Posterior cingulate gyrus (tissue), 11 donors: ENCODE measurements at regions not wholly inside any gene's neighbourhood (a gene's known extent, or its start where the extent isn't known, plus 50 kb on each side); places are given as distances from the start of the nearest gene placed in this dataset.

Experiments
- DNase-seq, 10 donors: peaks; one replicate each; pipeline versions ENCODE4 v3.0.0 to v3.0.0-alpha.2; 2020 to 2021; ENCODE audit warnings: mixed read lengths in 3 of 10
- intact Hi-C: fragments of 100-400 bp; cut with DNase I; formaldehyde crosslinking; loops from one replicate; pipeline ENCODE4 v1.15.1; 2023

DNA sequence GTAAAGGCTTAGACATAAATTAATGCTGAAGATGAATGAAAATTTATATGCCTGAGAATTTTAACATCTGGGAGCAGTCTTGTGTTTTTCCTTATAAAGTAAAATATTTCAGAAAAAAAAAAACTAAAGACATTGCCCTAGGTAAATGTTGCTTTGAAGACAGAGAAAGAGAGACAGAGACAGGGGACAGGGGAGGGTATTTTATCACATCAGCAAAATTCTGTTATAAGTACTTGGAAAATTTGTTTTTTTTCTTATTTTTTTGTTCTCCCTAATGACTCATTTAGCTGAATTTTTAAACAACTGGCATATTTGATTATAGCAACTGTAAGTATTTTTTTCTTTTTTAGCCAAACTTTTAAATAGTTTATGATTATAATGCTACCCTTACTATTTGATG is 1540.6 kb upstream of the GBE1 start:
- intact Hi-C loops: no loop called here
- DNase-seq: no peak

DNA sequence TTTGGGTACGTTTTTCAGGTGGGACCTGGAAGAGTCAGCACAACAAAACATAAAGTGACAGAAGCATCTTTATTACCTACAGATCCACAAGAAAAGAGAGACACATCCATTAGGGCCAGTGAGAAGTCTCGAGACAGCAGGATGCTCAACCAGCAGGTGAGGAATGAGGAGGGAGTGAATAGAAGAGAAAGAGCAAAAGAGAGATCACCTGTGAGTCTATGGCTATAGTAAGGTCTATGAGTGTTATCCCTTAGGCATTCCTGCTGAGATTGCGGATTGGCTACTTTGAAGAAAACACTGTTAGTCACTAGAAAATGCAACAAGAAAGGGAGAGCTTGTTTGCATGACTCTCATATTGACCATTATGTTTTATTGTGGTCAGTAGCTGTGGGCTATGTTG is 1556.2 kb upstream of the GBE1 start:
- intact Hi-C loops: no loop called here

DNA sequence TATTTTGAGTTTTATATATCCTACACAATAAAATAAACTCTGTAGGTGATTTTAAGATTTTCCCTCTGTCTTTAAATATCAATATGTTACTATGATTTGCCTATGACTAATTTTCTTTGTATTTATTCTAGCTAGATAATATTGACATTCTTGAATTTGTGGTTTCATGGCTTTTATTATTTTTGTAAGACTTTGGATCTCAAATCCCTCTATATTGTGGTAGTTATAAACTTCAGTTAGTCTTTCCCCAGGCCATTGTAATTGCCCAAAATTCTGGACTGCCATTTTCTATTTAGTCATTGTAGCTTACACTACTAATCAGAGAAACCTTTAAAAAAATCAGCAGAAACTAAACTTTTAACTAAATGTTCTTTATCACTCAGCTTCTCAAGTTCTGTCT is 1559.3 kb upstream of the GBE1 start:
- no peak for DNase-seq
- intact Hi-C loops: no loop called here

More for the DNA sequence above, 1556.2 kb upstream of the GBE1 start:
- DNase-seq: no peak

DNA sequence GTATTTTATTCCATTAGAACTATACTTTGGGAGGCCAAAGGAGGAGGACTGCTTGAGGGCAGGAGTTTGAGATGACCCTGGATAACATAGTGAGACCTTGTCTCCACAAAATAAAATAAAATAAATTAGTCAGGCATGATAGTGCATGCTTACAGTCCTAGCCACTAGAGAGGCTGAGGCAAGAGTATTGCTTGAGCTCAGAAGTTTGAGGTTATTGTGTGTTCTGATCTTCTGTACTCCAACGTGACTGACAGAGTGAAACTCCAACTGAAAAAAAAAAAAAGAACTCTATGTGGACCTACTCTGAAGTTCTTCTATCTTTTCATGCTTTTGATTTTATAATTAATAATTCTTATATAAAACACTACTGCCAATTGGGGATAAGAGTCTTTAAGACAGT is 1560.0 kb upstream of the GBE1 start:
- intact Hi-C loops: no loop called here
- no peak for DNase-seq

DNA sequence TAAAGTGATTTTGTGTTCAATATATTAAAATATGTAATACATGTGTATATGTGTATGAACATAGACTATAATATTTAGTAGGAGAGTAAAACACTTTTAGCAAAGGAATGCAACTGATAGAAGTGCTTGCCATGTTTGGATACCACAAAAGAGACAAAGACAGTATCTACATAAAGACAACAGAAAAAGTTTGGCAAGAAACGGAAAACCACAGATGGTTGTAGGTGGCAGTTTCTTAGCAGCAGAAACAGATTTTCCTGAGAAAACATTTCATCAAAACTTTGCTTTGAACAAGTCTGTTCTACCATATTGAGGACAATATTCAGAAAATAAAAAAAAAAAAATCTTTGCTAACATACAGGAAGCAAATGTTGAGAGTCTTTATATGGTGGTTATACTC is 1560.4 kb upstream of the GBE1 start:
- DNase-seq: no peak
- intact Hi-C loops: no loop called here

DNA sequence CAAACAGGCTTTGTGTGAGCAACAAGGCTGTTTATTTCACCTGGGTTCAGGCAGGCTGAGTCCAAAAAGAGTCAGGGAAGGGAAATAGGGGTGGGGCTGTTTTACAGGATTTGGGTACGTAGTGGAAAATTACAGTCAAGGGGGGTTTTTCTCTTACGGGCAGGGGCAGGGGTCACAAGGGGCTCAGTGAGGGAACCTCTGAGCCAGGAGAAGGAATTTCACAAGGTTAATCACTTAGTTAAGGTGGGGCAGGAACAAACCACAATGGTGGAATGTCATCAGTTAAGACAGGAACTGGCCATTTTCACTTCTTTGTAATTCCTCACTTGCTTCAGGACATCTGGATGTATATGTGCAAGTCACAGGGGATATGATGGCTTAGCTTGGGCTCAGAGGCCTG is 1592.8 kb upstream of the GBE1 start:
- DNase-seq: no peak
- intact Hi-C loops: no loop called here

DNA sequence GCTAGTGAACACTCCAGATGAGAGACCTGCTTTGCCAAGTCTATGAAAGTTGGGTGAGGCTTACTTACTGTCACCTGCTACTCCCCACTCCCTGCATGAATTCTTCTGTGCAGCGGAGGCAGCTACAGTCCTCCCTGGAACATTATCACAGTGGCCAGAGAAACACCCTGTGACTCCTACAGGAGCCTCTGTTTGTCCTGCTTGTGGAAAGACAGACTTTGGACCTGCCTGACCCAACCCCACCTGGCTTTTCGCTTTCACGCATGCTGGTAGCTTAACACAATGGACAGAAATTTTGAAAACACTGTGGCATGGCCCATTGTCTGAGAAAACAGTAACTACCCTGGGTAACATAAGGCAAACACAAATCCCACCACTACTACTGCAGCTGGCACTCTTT is 1565.5 kb upstream of the CADM2 start:
- intact Hi-C loops: no loop called here
- DNase-seq: no peak

DNA sequence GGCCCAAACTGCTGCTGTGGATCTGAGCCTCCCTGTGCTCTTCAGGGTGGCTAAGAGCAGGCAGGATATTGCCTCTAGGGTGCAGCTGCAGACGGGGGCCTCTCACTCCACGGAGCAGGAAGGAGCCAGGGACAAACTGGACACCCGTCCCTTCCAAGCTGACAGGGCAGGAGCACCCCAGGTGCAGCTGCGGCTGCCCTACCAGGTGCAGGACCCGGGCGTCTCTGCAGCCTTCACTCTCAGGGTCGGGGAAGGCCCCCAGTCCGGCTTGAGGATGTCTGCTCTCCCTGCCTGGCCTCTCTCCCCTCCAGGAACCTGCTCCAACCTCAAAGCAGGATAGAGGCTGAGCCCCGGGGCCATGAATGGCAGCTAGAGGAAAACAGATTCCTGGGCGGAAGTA is 1554.9 kb upstream of the CADM2 start:
- intact Hi-C loops: no loop called here
- peak in 1 of 10 donors; percentile 65 for DNase-seq

DNA sequence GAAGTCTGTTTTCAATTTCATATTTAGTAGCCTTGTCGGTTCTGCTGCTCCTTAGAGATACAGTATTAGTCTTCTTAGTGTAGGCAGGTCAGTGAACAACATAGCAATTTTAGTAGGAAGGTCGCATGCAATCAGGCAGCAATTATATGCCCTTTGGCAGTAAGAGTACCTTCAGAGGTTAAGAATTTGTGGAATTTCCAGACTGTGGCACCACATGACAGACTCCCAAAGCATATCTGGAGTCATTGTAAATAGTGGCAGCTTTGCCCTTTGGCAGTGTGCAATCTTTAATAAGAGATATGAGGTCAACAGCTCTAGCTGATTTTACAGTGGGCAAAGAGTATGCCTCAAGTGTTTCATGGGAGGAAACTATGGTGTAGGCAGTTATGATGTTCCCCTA is 1532.5 kb upstream of the CADM2 start:
- intact Hi-C loops: no loop called here
- no peak for DNase-seq

DNA sequence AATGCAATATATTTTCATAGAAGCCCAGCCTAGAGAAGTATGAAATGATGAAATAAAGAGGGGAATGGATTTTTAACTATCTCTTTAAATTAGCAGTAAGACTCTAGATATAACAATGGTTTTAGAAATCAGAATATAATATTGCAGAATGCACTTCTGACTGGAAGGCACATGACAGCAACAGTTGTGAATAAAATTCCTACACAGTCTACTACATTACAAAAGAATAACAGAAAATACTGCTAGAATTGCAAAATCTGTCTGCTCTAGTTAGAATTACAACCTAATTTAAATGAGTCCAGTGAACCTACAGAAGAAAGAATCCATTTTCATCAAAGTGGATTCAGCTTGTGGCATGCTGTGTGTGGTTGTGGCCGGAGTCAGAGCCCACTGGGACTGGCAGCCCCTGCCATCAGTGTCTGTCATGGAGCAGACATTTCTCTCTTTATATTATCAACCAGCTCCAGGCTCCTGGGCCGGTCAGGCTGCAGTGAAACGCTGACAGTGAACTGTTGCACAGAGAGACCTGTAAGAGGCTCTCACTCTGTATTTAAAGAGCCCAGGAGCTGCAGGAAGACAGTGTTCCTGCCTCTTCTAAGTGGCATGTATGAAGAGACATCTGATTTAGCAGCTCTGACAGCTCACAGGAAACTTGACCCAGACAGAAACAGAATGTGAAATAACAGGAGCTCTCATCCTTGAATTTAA is 1523.8 kb upstream of the CADM2 start:
- intact Hi-C loops: no loop called here
- peak in 2 of 10 donors; percentile 51 to 54 for DNase-seq

DNA sequence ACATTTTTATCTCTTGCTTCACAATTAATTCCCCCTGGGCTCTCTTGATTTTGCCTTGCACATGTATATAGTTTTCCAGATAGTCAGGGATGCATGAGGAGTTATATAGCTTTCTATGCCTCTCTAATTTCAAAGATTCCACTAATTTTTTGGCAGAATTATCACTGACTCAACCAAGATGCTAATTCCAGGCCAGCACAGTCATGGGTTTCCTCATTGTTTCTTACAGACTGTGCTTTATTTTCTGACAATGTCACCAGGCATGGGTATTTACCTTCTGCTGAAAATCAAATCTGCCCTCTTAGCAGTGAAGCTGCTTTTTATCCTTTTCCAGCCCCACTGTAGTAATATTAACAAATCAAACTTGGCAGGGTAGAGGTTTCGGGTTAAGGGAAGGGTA is 1520.6 kb upstream of the CADM2 start:
- DNase-seq: no peak
- intact Hi-C loops: no loop called here

DNA sequence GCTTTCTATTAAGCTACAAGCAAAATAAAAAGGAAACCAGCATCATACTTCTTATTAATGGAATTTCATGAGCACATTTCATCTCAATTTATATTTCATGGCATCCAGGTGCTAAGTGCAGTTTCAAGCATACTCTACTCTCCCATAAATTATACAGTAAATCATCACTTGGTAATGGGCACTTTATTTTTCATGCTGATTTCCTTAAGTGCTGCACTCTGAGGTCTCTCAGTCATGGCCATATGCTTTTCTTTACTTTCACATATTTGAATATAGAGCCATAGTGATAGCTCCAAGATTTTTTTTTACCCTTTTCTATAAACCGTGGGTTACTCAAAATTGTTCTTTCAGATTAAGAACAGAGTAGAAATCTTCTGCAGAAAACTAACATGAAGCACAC is 1505.7 kb upstream of the CADM2 start:
- intact Hi-C loops: no loop called here
- no peak for DNase-seq

DNA sequence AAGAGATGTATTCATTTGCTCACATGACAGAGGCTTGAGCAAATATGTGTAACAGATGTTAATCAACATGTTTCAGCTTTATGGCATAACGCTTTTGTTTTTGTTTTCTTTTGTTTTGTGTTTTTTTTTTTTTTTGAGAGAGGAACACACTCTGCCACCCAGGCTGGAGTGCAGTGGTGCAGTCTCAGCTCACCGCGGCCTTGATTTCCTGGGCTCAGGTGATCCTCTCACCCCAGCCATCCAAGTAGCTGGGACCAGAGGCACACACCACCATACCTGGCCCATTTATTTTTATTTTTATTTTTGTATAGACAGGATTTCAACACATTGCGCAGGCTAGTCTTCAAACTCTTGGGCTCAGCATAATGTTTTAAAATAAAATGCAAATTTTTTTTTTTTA is 1504.4 kb upstream of the CADM2 start:
- intact Hi-C loops: no loop called here
- peak in 2 of 10 donors; percentile 51 to 63 for DNase-seq

DNA sequence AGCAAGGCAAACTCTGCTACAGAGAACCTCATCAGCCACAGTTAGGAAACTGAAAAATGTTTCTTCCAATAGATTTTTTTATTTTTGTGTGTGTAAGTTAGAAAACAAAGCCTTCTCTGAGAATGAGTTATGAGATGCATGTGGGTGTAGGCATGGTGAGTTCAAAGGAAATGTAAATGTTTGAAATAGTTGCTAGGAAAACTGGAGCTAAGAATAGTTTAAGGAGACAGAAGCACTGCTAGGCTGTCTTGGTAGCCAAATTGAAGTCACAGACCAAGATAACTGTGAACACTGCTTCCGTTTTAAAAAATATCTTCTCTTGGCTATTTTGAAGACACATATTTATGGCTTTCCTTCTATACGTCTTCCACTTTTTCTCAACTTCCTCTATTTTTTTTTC is 1501.2 kb upstream of the CADM2 start:
- intact Hi-C loops: no loop called here
- DNase-seq: no peak

DNA sequence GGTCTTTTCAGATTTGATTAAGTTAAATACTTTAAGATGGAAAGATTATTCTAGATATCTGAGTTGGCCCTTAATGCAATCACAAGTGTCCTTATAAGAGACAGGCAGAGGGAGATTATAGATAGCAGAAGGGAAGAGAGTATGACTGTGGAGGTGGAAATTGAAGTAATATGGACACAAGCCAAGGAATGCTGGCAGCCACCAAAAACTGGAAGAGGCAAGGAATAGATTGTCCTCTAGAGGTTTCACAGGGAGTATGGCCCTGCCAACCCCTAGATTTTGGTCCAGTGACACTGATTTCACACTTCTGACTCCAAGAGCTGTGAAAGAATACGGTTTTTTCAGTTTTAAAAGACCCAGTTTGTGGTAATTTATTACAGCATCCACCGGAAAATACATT is 1498.7 kb upstream of the CADM2 start:
- intact Hi-C loops: no loop called here
- no peak for DNase-seq

DNA sequence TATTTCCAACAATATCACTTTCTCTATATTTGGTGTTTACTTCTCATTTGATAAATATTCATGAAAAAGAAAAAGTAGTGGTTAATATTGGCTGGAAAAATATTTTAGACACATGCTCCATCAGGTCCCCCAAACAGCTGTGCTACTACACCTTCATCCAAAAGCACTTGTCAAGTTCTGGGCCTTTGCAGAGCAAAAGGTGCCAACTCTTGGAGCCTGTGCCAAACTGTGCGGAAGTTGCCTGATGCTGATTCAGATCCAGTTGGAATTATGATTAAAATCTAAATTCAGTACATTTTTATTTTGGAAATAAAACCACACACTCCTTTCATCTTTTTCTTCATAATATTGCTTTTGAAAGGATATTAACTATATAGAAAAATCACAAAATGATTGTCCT is 1497.4 kb upstream of the CADM2 start:
- no peak for DNase-seq
- intact Hi-C loops: no loop called here

DNA sequence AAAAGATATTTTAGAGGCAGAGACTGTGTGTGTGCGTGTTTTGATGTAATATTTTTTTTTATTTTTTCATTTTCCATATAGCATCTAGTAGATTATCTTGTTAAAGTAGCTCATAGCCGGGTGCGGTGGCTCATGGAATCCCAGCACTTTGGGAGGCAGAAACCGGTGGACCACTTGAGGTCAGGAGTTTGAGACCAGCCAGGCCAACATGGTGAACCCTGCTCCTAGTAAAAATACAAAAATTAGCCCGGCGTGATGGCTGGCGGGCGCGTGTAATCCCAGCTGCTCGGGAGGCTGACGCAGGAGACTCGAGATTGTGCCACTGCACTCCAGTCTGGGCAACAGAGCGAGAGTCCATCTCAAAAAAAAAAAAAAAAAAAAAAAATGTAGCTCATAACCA is 1481.2 kb upstream of the CADM2 start:
- intact Hi-C loops: no loop called here
- peak in 1 of 10 donors; percentile 74 for DNase-seq

DNA sequence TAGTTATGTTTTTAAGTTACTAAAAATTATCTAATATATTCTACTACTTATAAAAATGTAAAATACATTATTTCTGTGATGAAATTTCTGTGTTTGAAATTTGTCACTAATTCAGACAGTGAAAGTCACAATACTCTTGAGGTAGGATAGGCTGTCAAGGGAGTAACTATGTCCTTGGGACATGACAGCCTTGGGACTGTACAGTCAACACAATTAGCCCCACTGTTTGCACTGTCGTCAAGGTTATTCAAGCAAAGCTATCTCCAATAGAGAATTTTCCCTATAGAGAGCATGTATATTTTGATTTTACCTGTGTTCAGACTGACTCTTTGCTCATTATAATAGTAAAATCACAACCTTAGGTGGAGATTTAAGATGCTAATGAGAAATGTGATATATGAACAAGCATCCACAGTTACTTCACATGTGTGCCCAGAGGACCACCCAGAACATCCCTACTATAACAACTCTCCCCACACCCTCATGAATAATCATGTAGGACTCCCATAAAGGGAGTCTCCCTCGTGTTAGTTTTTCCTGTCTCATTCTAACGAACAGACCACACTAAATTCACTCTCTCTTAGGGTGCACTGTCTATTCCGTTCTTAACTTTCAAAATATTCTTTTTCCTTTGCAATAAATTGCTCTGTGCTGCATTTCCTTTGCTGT is 1476.3 kb upstream of the CADM2 start:
- intact Hi-C loops: no loop called here
- no peak for DNase-seq

DNA sequence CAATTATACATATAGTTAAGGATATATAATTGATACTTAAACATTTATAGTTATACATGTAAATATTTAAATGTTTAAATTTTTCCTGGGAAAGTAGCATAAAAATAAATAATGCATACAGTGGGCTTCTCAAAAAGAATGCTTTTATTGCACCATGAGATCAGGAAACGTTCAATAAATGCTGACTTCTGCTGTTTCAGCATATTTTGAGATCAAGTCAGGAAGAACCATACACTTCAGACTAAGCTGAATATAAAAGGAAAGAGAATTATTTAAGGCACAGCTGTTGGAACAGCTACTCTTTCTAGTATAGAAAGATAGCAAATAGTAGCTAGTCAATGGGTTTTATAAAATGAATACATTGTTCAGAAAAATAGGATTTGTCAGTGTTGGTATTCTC is 1462.3 kb upstream of the CADM2 start:
- intact Hi-C loops: no loop called here
- DNase-seq: no peak

DNA sequence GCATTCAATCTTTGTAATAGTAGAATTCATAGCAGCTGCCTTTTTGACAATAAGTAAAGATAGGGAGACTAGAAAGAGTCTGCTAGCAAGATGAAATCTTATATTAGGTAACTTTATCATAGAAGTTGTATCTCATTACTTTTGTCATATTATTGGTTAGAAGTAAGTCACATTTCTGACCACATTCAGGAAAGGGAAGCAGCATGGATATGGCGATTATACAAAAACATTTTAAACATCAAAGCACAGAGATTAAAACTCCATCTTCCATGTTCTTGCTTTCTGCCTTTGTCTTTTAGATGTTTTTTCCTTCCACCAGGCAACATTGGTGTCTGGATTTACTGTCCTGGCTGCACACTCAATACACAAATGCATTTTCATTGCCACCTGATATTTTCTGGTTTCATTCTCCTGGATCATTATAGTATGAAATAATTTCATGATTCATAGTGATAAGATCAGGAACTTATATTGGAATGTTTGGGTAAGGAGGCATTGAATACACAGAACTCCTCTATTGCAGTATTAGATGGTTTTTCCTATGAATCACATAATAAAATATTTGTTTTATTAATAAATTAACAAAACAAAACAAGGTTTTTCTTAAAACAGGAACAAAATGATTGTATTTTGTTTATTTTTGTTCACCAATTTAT is 1460.3 kb upstream of the CADM2 start:
- DNase-seq: no peak
- intact Hi-C loops: no loop called here

DNA sequence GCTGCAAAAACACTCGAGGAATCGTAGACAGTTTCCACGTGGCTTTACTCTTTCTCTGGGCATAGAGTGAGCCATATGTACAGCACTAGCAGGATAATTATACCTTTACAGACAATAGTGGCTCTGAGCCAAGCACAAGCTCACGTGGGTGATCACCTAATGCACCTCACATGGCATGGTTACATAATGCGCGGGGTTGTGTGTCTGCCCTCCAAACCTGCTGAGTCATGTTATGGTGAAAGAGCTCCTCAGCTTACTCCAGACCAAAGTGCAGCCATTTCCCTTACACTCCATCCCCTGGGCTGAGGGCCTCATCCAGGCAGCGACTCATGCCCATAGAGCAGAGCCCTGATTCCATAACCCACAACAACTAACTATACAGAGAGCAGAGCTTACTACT is 1458.4 kb upstream of the CADM2 start:
- DNase-seq: no peak
- intact Hi-C loops: no loop called here

DNA sequence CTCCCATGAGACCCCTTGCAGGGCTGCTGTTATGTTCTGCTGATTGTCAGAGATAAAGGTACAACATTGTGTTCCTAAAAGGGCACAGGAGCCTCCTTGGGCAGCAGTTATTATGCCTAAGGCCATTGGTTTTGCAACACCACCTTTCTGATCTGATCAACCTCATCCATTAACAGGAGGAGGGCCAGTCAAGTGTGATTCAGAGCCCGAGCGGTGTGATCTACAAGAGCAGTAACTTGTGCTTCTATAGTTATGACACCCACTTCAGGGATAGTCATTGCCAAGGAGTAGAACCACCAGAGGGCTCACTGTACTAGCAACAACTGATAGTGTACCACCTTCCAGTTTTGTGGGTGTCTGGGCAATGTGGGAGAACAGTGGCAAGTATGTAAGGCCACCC is 1457.9 kb upstream of the CADM2 start:
- no peak for DNase-seq

More for the DNA sequence above, 1457.9 kb upstream of the CADM2 start:
- intact Hi-C loops: no loop called here
